Left ventricle myocardium inferior (tissue), 1 donor: ENCODE measurements at regions not wholly inside any gene's neighbourhood (a gene's known extent, or its start where the extent isn't known, plus 50 kb on each side); places are given as distances from the start of the nearest gene placed in this dataset.

ENCODE experiments used
- DNase-seq: peaks from one replicate; pipeline ENCODE4 v3.0.0-alpha.2; 2020
- H3K27ac ChIP-seq: fragments of 200-600 bp; replicated peaks from 2 replicates; pipeline ENCODE4 v1.8.0; 2021
- H3K27me3 ChIP-seq: fragments of 200-600 bp; 2 replicates; pipeline ENCODE4 v1.8.0; 2021; ENCODE audit warnings: low read depth
- H3K36me3 ChIP-seq: fragments of 200-600 bp; 2 replicates; pipeline ENCODE4 v1.8.0; 2021
- H3K4me1 ChIP-seq: fragments of 200-600 bp; 2 replicates; pipeline ENCODE4 v1.8.0; 2021
- H3K4me3 ChIP-seq: fragments of 200-600 bp; 2 replicates; pipeline ENCODE4 v1.8.0; 2021; ENCODE audit warnings: mild to moderate bottlenecking, moderate library complexity
- H3K9me3 ChIP-seq: fragments of 200-600 bp; replicated peaks from 2 replicates; pipeline ENCODE4 v1.8.0; 2021
- intact Hi-C: fragments of 100-400 bp; cut with micrococcal nuclease; formaldehyde crosslinking; loops from one replicate; pipeline ENCODE4 v1.11.0; 2022
- TF ChIP-seq, protein P1 (sequence below): fragments of 200-600 bp; IDR thresholded peaks from 2 replicates; pipeline ENCODE4 v1.8.0; 2021; ENCODE audit warnings: antibody characterized with exemption, mild to moderate bottlenecking, borderline replicate concordance
- donor health status: DM: no; HTN: yes; CAD: no; lungs with severe emphysema.

DNA sequence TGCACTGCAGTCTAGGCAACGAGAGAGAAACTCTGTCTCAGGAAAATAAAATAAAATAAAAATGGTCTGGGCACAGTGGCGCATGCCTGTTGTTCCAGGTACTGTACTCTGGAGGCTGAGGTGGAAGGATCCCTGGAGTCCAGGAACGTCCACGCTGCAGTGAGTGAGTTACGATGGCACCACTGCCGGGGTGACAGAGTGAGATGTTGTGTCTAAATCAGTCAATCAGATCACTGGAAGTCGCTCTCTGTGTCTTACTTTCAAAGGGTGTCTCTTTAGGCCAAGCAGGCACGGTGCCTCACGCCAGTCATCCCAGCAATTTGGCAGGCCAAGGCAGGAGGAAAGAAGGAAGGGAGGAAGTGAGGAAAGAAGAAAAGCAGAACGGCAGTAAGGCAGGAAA lies 112.2 kb upstream of the ANKRD30BL start:
- Histone ChIP-seq H3K4me1 (no peaks in the 10 kb centered on the region), H3K27ac (no peak overlapping the region), H3K9me3 (peaks cover 5% of the 10 kb centered on the region), H3K27me3 (peaks cover 27% of the 10 kb centered on the region), H3K4me3 (no peak overlapping the region), H3K36me3 (no peaks in the 10 kb centered on the region)
- TF ChIP-seq, protein P1, sequence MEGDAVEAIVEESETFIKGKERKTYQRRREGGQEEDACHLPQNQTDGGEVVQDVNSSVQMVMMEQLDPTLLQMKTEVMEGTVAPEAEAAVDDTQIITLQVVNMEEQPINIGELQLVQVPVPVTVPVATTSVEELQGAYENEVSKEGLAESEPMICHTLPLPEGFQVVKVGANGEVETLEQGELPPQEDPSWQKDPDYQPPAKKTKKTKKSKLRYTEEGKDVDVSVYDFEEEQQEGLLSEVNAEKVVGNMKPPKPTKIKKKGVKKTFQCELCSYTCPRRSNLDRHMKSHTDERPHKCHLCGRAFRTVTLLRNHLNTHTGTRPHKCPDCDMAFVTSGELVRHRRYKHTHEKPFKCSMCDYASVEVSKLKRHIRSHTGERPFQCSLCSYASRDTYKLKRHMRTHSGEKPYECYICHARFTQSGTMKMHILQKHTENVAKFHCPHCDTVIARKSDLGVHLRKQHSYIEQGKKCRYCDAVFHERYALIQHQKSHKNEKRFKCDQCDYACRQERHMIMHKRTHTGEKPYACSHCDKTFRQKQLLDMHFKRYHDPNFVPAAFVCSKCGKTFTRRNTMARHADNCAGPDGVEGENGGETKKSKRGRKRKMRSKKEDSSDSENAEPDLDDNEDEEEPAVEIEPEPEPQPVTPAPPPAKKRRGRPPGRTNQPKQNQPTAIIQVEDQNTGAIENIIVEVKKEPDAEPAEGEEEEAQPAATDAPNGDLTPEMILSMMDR = no peak
- intact Hi-C loops = no loop called here
- DNase-seq = no peak

DNA sequence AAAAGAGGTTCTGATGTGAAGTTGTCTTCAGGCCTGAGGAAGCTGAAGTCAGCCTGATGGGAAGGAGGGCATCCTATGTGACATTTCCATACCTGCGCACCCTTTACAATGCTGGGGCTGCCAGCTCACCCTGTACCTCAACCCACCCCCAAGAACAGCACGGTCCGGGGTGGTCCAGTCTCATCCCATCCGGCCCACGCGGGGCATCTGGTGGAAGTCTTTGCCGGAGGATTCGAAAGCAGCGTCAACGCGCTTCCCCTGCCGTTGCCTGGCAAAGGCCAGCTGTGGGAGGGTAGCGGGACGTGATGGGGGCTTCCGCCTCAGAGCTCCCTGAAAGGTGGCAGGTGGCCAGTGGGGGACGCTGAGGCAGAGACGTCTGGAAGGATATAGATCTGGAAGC lies 113.6 kb upstream of the ANKRD30BL start:
- H3K9me3 ChIP-seq = peaks cover 8% of the 10 kb centered on the region
- no peaks in the 10 kb centered on the region for H3K4me1 ChIP-seq
- no peak overlapping the region for H3K27ac ChIP-seq
- no peaks in the 10 kb centered on the region for H3K36me3 ChIP-seq
- intact Hi-C loops = no loop called here
- peaks cover 18% of the 10 kb centered on the region for H3K27me3 ChIP-seq
- no peak for DNase-seq
- H3K4me3 ChIP-seq = no peak overlapping the region
- TF ChIP-seq, protein P1 = no peak

DNA sequence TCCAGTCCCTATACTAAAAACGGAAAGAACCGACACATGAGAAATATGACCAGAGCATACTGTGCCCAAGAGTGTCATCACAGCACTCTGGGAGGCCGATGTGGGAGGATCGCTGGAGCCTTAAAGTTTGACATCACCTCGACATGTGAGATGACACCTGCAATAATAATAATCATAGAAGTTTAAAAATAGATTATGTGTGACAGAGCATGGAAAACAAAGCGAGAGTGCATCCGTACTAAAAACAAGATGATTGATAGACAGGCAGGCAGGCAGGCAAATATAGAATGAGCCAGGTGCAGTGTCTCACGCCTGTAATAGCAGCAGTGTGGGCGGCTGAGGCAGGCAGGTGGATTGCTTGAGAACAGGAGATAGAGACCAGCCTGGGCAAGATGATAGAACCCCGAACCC lies 114.8 kb upstream of the ANKRD30BL start:
- DNase-seq = no peak

DNA sequence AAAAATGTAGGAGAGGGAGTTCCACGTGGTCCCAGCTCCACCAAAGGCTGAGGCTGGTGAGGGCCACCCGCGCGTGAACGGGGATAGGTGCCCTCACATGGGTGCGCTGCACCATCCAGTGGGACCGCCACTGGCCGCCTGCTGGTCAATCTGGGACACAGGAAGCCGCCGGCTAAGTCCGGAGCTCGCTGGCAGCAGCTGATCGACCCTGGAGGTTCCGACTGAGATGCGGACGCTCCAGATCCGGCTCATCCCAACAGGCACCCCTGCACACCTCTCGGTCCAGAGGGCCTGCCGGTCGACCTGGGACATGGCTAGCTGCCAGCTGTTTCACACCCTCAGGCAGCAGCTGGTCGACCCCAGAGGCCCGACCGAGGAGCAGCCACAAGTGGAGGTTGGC lies 116.5 kb upstream of the ANKRD30BL start:
- TF ChIP-seq, protein P1 = no peak
- DNase-seq = no peak
- H3K27me3 ChIP-seq = peaks cover 20% of the 10 kb centered on the region

More for the DNA sequence above, 114.8 kb upstream of the ANKRD30BL start:
- Histone ChIP-seq H3K4me1 (no peaks in the 10 kb centered on the region), H3K4me3 (no peak overlapping the region), H3K36me3 (no peaks in the 10 kb centered on the region), H3K27ac (no peak overlapping the region), H3K9me3 (peaks cover 8% of the 10 kb centered on the region), H3K27me3 (peaks cover 18% of the 10 kb centered on the region)
- TF ChIP-seq, protein P1 = no peak
- intact Hi-C loops = no loop called here

DNA sequence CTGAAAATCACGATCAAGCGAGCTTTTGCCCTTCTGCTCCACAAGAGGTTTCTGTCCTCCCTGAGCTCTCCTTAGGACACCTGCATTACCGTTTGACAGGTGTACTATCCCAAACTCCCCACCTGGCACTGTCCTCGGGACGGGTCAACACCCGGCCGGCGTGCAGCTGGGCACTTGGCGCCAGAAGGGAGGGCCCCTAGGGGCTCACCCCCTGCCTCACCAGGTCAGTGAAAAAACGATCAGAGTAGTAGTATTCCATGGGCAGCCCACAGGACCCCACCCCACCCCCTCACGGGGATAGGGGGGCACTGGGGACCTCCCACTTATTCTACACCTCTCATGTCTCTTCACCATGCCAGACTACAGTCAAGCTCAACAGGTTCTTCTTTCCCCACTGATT lies 117.6 kb upstream of the ANKRD30BL start:
- Histone ChIP-seq H3K27me3 (peaks cover 20% of the 10 kb centered on the region), H3K4me3 (no peak overlapping the region), H3K27ac (no peak overlapping the region), H3K36me3 (no peaks in the 10 kb centered on the region), H3K9me3 (peaks cover 8% of the 10 kb centered on the region), H3K4me1 (no peaks in the 10 kb centered on the region)
- TF ChIP-seq, protein P1 = no peak
- intact Hi-C loops = no loop called here
- no peak for DNase-seq

More for the DNA sequence above, 116.5 kb upstream of the ANKRD30BL start:
- H3K36me3 ChIP-seq = no peaks in the 10 kb centered on the region
- no peak overlapping the region for H3K4me3 ChIP-seq
- no peaks in the 10 kb centered on the region for H3K4me1 ChIP-seq
- intact Hi-C loops = no loop called here
- H3K9me3 ChIP-seq = peaks cover 8% of the 10 kb centered on the region
- H3K27ac ChIP-seq = no peak overlapping the region
